IPS-18a (cell line): ENCODE measurements at regions not wholly inside any gene's neighbourhood (a gene's known extent, or its start where the extent isn't known, plus 50 kb on each side); places are given as distances from the start of the nearest gene placed in this dataset.
"Not testable (repeated sequence)": the region's sequence is repeated elsewhere in the genome, so short reads cannot be mapped to it uniquely, and the experiment has no call there.

ENCODE experiments used
- H3K27ac ChIP-seq: one replicate; pipeline ENCODE4 v1.5.1; 2013; ENCODE audit warnings: low read length
- H3K27me3 ChIP-seq: one replicate; pipeline ENCODE4 v1.6.1; 2013; ENCODE audit warnings: mild to moderate bottlenecking, low read length; ENCODE audit not compliant: control insufficient read depth, insufficient read depth
- H3K36me3 ChIP-seq: one replicate; pipeline ENCODE4 v1.6.1; 2013; ENCODE audit warnings: low read depth, low read length; ENCODE audit not compliant: control insufficient read depth
- H3K4me1 ChIP-seq: one replicate; pipeline ENCODE4 v1.6.1; 2013; ENCODE audit warnings: low read depth, low read length; ENCODE audit not compliant: control insufficient read depth
- H3K4me3 ChIP-seq: one replicate; pipeline ENCODE4 v1.5.1; 2013; ENCODE audit warnings: low read length
- H3K9ac ChIP-seq: one replicate; pipeline ENCODE4 v1.6.1; 2013; ENCODE audit warnings: mild to moderate bottlenecking, low read length, moderate library complexity
- H3K9me3 ChIP-seq: one replicate; pipeline ENCODE4 v1.6.1; 2013; ENCODE audit warnings: low read depth, low read length; ENCODE audit not compliant: control insufficient read depth

DNA sequence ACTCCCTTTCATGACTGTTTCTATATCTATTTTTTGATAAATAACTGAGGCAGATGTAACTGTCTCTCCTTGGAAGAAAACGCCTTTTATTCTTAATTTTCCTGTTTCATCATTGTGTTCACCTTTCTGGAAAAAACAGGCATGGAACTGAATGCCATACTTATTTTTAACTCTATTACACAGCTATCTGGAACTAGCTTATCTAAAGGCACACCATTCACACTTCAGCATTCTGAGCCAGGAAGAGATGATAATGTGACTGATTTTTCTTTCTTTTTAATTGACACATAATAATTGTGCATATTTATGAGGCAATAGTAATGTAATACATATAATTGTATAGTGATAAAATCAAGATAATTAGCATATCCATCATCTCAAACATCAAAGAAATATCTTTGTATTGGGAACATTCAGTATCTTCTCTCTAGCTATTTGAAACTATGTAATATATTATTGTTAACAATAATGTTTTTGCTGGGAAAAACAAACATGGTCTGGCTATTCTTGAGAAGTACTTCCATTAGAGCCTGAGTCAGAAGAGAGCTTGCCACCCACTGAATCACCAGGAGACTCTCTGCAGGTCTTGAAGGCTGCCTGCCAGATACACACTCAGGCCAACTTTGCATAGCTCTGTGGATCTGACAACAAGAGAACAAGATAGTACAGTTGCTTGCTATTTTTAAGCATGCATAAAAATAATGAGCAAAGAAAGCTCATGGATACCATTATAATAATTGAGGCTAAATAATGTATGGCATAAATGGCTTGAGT, 501.0 kb upstream of the EDIL3 start:
- Histone ChIP-seq H3K36me3 (no peaks in the 10 kb centered on the region), H3K27ac (no peak overlapping the region), H3K4me1 (no peaks in the 10 kb centered on the region), H3K9ac (no peak overlapping the region), H3K4me3 (no peak overlapping the region), H3K27me3 (no peaks in the 10 kb centered on the region), H3K9me3 (no peaks in the 10 kb centered on the region)

DNA sequence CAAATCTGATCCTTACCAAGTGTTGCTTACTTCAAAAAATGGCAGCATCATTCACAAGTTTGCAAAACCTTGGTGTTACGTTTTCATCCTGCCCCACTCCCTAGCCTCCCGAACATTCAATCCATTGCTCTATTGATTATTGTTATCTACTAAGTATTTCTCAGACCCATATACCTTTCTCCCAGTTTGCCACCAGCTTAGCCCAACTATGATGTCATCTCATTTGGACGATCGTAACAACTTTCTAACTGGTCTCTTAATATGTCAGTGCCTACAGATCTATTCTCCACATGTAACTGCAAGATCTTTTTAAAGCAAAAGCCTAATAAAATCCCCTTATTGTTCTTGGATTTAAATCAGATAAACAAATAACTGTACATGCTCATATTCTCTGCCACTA, 497.1 kb upstream of the EDIL3 start:
- H3K27ac ChIP-seq: no peak overlapping the region

DNA sequence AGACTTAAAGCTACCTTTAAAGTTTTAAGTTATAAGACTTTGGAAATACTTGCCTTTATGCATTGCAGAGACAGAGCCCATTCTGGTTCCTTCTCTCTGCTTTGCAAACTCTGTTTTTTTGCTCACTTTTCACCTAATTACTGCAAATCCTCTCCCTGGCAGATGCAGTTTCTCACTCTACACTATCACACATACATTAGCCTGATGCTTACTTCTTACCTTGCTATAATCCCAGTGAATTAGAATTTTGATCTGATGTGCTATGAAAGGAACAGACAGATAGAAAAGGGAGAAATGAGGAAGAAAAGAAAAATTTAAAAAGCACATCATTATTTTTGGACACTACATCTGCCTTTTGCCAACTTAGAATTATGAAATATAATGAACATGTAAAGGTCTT, 489.5 kb upstream of the EDIL3 start:
- Histone ChIP-seq H3K9ac (no peak overlapping the region), H3K27ac (no peak overlapping the region), H3K27me3 (no peaks in the 10 kb centered on the region), H3K4me1 (no peaks in the 10 kb centered on the region), H3K36me3 (no peaks in the 10 kb centered on the region), H3K9me3 (no peaks in the 10 kb centered on the region), H3K4me3 (no peak overlapping the region)

More for the DNA sequence above, 497.1 kb upstream of the EDIL3 start:
- Histone ChIP-seq H3K9ac (no peak overlapping the region), H3K4me3 (no peak overlapping the region), H3K36me3 (no peaks in the 10 kb centered on the region), H3K9me3 (no peaks in the 10 kb centered on the region), H3K27me3 (no peaks in the 10 kb centered on the region), H3K4me1 (no peaks in the 10 kb centered on the region)

DNA sequence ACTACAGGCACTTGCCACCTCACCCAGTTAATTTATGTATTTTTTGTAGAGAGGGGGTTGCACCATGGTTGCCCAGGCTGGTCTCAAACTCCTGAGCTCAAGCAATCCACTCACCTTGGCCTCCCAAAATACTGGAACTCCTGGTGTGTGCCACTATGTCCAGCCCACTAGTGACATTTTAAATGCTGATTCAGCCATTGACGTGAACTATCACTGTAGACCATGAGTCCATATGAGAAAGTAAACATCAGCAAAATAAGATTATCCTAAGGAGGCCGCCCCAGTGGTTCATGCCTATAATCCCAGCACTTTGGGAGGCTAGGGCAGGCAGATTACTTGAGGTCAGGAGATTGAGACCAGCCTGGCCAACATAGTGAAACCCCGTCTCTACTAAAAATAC, 488.1 kb upstream of the EDIL3 start:
- Histone ChIP-seq H3K9me3 (no peaks in the 10 kb centered on the region), H3K4me3 (no peak overlapping the region), H3K4me1 (no peaks in the 10 kb centered on the region), H3K9ac (no peak overlapping the region), H3K27me3 (no peaks in the 10 kb centered on the region), H3K27ac (no peak overlapping the region), H3K36me3 (no peaks in the 10 kb centered on the region)

DNA sequence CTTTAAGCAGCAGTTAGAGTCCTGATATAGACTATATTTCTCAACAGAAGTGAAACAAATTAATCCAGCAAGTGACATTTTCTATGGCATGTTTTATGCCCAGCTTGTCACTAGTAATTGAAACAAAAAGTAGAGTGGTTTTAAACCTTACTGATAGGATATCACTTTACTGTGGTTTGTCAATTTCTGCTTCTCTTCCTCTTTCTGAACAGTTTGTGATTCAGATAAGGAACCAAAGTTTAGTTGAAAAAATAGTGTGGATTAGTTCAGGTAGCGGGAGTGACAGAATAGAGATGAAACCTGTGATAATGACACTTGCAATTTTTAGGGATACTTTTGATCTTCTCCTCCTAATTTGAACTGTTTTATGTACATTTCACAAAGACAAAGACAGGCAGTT, 485.7 kb upstream of the EDIL3 start:
- H3K4me3 ChIP-seq: no peak overlapping the region
- H3K27me3 ChIP-seq: no peaks in the 10 kb centered on the region
- no peaks in the 10 kb centered on the region for H3K4me1 ChIP-seq
- no peak overlapping the region for H3K9ac ChIP-seq
- H3K36me3 ChIP-seq: no peaks in the 10 kb centered on the region
- H3K9me3 ChIP-seq: no peaks in the 10 kb centered on the region
- H3K27ac ChIP-seq: no peak overlapping the region

DNA sequence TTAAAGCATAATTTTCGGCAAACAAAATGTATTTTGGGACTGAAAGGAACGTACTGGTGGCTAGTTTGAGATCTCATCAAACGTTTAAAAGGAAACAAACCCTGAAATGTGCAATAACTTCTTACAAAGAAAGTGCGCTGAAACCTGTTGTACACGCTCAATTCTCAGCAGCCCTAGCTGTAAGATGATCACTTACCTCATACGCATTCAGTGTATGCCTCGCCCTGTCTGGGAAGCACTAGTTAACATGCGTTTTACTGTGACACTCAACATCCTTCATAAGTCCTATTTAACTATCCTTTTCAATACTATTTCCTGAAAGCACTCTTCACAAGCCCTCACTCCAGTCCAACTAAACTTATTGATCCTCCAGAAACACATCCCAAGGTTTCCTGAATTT, 485.0 kb upstream of the EDIL3 start:
- H3K4me1 ChIP-seq: peaks cover 4% of the 10 kb centered on the region

DNA sequence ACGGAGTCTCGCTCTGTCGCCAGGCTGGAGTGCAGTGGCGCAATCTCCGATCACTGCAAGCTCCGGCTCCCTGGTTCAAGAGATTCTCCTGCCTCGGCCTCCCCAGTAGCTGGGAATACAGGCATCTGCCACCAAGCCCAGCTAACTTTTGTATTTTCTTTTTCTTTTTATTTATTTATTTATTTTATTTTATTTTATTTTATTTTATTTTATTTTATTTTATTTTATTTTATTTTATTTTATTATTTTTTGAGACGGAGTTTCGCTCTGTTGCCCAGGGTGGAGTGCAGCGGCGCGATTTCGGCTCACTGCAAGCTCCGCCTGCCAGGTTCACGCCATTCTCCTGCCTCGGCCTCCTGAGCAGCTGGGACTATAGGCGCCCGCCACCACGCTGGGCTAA, 479.3 kb upstream of the EDIL3 start:
- not testable (repeated sequence) for H3K9me3 ChIP-seq, H3K27ac ChIP-seq, H3K4me1 ChIP-seq, H3K36me3 ChIP-seq, H3K9ac ChIP-seq, H3K4me3 ChIP-seq, H3K27me3 ChIP-seq

More for the DNA sequence above, 485.0 kb upstream of the EDIL3 start:
- Histone ChIP-seq H3K4me3 (no peak overlapping the region), H3K9me3 (no peaks in the 10 kb centered on the region), H3K27ac (no peak overlapping the region), H3K36me3 (no peaks in the 10 kb centered on the region), H3K9ac (no peak overlapping the region), H3K27me3 (no peaks in the 10 kb centered on the region)

DNA sequence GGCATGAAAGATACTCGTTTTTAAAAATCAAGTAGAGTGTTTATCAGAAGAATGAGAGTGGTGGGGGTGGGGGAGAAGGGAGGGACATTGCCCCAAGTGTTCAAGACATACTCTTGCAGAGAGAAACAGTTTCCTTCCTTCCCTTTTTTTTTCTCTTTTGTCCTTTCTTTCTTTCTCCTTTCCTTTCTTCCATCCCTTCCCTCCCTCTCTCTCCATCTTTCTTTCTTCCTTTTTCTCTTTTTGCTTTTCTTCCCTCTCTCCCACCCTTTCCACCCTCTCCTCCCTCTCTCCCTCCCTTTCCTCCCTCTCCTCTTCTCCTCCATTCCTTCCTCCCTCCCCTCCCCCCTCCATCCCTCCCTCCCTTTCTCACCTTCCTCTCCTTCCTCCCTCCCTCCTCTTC, 478.3 kb upstream of the EDIL3 start:
- Histone ChIP-seq H3K36me3 (no peaks in the 10 kb centered on the region), H3K27me3 (no peaks in the 10 kb centered on the region), H3K9ac (no peak overlapping the region), H3K4me3 (no peak overlapping the region), H3K27ac (no peak overlapping the region), H3K4me1 (peaks cover 8% of the 10 kb centered on the region), H3K9me3 (peaks cover 2% of the 10 kb centered on the region)

DNA sequence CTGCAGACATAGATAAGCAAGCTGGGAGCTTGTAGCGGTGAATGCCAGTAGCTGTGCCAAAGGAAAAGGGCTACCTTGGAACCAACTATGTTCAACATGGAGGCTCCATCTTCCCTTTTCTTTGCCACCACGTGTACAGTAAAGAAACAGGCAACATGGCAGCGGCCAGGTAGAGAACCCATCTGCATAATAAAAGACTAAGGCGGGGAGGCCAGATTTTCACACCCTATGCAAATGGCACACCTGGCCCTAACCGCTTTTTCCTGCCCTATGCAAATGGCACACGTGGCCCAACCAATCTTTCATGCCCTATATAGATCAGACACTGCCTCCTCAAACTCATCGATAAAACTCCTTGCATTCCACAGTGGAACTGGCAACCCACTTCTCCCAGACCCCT, 477.5 kb upstream of the EDIL3 start:
- Histone ChIP-seq H3K9me3 (peaks cover 2% of the 10 kb centered on the region), H3K27me3 (no peaks in the 10 kb centered on the region), H3K36me3 (no peaks in the 10 kb centered on the region), H3K27ac (no peak overlapping the region), H3K9ac (no peak overlapping the region), H3K4me3 (no peak overlapping the region), H3K4me1 (peaks cover 8% of the 10 kb centered on the region)

DNA sequence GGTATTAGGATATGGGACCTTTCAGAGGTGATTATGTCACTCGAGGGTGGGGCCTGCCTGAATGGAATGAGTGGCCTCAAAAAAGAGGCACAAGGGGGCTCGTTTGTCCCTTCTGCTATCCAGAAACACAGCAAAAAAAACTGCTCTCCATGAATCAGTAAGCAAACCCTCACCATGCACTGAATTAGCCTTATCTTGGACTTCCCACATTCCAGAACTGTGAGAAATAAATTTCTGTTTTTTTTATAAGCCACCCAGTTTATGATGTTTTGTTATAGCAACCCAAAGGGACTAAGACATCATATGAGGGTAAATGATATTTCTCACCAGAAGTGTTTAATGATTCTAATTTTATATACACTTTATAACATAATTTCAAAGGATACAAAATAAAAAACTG, 476.6 kb upstream of the EDIL3 start:
- Histone ChIP-seq H3K4me3 (no peak overlapping the region), H3K4me1 (peaks cover 8% of the 10 kb centered on the region), H3K9ac (no peak overlapping the region), H3K9me3 (peaks cover 2% of the 10 kb centered on the region), H3K27me3 (no peaks in the 10 kb centered on the region), H3K36me3 (no peaks in the 10 kb centered on the region), H3K27ac (no peak overlapping the region)

DNA sequence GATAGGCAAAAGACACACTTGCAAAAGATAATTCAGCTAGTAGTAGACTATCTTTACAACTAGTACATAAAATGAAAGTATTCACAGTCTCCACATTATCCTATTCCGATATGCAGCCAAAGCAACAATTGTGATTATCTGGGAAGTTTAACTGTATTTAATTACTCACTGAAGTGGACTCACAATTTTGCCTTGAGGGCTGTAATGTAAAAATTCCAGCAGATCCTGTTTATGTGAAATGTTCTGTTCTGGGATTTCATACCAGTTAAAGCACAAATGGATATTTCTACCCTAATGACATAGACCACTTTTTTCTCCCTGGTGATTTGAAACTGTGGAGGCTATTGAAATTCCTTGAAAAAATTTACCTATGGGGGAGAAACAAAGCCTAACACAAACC, 474.4 kb upstream of the EDIL3 start:
- H3K27ac ChIP-seq: no peak overlapping the region
- H3K4me1 ChIP-seq: no peaks in the 10 kb centered on the region
- no peaks in the 10 kb centered on the region for H3K36me3 ChIP-seq
- no peak overlapping the region for H3K9ac ChIP-seq
- H3K27me3 ChIP-seq: no peaks in the 10 kb centered on the region
- H3K9me3 ChIP-seq: peaks cover 2% of the 10 kb centered on the region
- no peak overlapping the region for H3K4me3 ChIP-seq

DNA sequence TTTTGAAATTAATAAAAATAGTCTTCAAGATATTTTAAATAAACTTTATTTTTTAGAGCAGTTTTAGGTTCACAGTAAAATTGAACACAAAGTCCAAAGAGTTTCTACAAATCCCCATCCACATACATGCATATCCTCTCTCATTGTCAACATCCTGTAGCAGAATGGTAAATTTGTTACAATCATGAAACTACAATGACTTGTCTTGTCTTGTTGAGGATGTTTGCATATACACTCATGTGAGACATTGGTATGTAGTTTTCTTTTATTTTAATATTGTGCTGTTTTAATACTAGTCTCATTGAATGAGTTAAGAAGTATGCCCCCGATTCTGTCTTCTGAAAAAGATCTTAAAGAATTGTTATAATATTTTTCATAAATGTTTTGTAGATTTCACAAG, 447.0 kb upstream of the EDIL3 start:
- H3K9me3 ChIP-seq: no peaks in the 10 kb centered on the region
- H3K36me3 ChIP-seq: no peaks in the 10 kb centered on the region
- H3K9ac ChIP-seq: no peak overlapping the region
- H3K4me3 ChIP-seq: no peak overlapping the region
- H3K4me1 ChIP-seq: no peaks in the 10 kb centered on the region
- H3K27ac ChIP-seq: no peak overlapping the region
- no peaks in the 10 kb centered on the region for H3K27me3 ChIP-seq
